ENCODE measurements at regions not wholly inside any gene's neighbourhood (a gene's known extent, or its start where the extent isn't known, plus 50 kb on each side); places are given as distances from the start of the nearest gene placed in this dataset.

- TF ChIP-seq CTCF (IDR thresholded peaks at IDR 0.05; ENCODE audit: insufficient read depth, low read length, poor library complexity, severe bottlenecking): no peak
- Histone ChIP-seq H3K4me3 (replicated peaks; ENCODE audit: low read depth, low read length) (no peak overlapping the region), H3K27me3 (replicated peaks; ENCODE audit: control insufficient read depth, insufficient read depth, low read length) (no peaks in the 10 kb centered on the region), H3K36me3 (ENCODE audit: control insufficient read depth, insufficient read depth, low read length) (no peaks in the 10 kb centered on the region)
- DNase-seq (ENCODE audit: extremely low read depth, insufficient read length): no peak
Observed at GRCh38 chr7:138342990-138343389, 117.1 kb upstream of the TRIM24 start.

GRCh38 chr7:138345567-138345966 is 114.5 kb upstream of the TRIM24 start:
- Histone ChIP-seq H3K4me3 (replicated peaks; ENCODE audit: low read depth, low read length) (no peak overlapping the region), H3K36me3 (ENCODE audit: control insufficient read depth, insufficient read depth, low read length) (no peaks in the 10 kb centered on the region), H3K27me3 (replicated peaks; ENCODE audit: control insufficient read depth, insufficient read depth, low read length) (no peaks in the 10 kb centered on the region)
- DNase-seq (ENCODE audit: extremely low read depth, insufficient read length): no peak
- TF ChIP-seq CTCF (IDR thresholded peaks at IDR 0.05; ENCODE audit: insufficient read depth, low read length, poor library complexity, severe bottlenecking): no peak

GRCh38 chr7:138346975-138347374 is 113.1 kb upstream of the TRIM24 start:
- no peak for DNase-seq (ENCODE audit: extremely low read depth, insufficient read length)
- TF ChIP-seq CTCF (IDR thresholded peaks at IDR 0.05; ENCODE audit: insufficient read depth, low read length, poor library complexity, severe bottlenecking): no peak
- Histone ChIP-seq H3K4me3 (replicated peaks; ENCODE audit: low read depth, low read length) (no peak overlapping the region), H3K27me3 (replicated peaks; ENCODE audit: control insufficient read depth, insufficient read depth, low read length) (no peaks in the 10 kb centered on the region), H3K36me3 (ENCODE audit: control insufficient read depth, insufficient read depth, low read length) (no peaks in the 10 kb centered on the region)

- no peak for TF ChIP-seq CTCF (IDR thresholded peaks at IDR 0.05; ENCODE audit: insufficient read depth, low read length, poor library complexity, severe bottlenecking)
- no peaks in the 10 kb centered on the region for H3K27me3 ChIP-seq (replicated peaks; ENCODE audit: control insufficient read depth, insufficient read depth, low read length)
- DNase-seq (ENCODE audit: extremely low read depth, insufficient read length): no peak
- H3K4me3 ChIP-seq (replicated peaks; ENCODE audit: low read depth, low read length): no peak overlapping the region
- H3K36me3 ChIP-seq (ENCODE audit: control insufficient read depth, insufficient read depth, low read length): no peaks in the 10 kb centered on the region
Observed at GRCh38 chr7:138349841-138350700, 110.0 kb upstream of the TRIM24 start.

GRCh38 chr7:138350701-138351357 is 109.2 kb upstream of the TRIM24 start:
- Histone ChIP-seq H3K27me3 (replicated peaks; ENCODE audit: control insufficient read depth, insufficient read depth, low read length) (no peaks in the 10 kb centered on the region), H3K4me3 (replicated peaks; ENCODE audit: low read depth, low read length) (no peak overlapping the region), H3K36me3 (ENCODE audit: control insufficient read depth, insufficient read depth, low read length) (no peaks in the 10 kb centered on the region)
- no peak for TF ChIP-seq CTCF (IDR thresholded peaks at IDR 0.05; ENCODE audit: insufficient read depth, low read length, poor library complexity, severe bottlenecking)
- DNase-seq (ENCODE audit: extremely low read depth, insufficient read length): no peak

Measured in GM06990 (cell line).